GM21528 (cell line): ENCODE measurements at regions not wholly inside any gene's neighbourhood (a gene's known extent, or its start where the extent isn't known, plus 50 kb on each side); places are given as distances from the start of the nearest gene placed in this dataset.

ENCODE experiments used
- ATAC-seq: cut with Tn5 transposase; IDR thresholded peaks from one replicate; pipeline ENCODE4 v1.9.1; 2021; ENCODE audit warnings: mild to moderate bottlenecking, moderate library complexity; ENCODE audit not compliant: unreplicated experiment, low FRiP score

DNA sequence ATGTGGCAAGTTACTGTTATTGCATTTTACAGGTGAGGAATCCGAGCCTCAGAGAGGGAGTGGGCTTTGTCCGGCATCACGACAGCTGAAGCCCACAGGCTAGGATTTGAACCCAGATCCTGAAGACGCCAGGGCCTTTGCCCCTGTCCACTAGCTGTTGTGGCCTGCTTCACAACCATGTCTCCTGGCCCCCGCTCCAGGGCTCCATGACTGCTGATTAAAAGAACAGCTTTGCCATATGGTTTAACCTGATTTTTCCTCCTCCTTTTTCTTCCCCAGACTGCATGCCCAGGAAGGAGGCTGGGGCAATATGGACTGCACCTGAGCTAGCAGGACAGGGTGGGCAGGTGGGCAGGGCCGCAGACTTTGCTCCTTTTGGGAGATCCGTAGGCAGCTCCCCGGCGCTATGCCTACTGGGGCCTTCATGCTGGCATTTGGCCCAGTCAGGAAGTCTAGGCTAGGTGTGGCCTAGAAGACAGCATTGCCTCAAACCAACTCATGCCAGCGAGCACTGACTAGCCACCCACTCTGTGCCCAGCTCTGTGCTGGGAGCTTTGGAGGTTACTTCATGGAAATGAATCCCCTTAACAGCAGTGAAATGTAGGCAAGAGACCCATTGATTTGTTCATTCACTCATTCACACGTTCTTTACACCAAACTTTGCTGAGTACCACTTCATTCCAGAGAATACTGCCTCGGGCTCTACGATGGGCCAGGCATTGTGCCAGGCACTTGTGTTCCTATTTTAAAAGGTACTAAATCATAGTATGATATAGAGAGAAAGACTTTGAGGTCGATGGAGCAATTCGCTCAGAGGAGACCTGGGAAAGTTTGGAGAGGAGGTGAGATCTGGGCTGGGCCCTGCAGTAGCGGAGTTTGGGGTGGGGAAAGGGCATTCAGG lies 94.3 kb upstream of the CPEB4 start:
- ATAC-seq, result no peak

DNA sequence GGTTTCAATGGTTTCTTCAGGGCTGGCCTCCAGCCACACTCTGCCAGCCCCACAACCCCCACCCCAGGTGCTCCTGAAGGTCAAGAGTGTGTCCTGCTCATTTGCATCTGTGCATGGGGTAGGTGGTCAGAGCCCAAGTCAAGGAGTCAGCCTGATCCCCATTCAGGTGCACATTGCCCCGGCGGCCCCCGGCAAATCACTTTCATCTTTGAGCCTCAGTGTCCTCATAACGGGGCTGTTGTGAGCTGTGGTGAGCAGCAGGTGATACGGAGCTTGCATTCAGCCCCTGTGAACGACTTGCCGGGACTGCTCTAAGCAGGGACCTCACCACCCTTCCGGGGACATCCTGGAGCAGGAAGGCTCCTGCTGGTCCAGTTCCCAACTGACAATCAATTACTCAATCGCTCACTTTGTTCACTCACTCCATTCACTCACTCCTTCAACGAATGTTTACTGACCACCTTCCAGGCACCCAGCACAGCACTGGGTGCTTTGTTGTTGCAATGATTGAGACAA lies 93.2 kb upstream of the CPEB4 start:
- ATAC-seq, result no peak

DNA sequence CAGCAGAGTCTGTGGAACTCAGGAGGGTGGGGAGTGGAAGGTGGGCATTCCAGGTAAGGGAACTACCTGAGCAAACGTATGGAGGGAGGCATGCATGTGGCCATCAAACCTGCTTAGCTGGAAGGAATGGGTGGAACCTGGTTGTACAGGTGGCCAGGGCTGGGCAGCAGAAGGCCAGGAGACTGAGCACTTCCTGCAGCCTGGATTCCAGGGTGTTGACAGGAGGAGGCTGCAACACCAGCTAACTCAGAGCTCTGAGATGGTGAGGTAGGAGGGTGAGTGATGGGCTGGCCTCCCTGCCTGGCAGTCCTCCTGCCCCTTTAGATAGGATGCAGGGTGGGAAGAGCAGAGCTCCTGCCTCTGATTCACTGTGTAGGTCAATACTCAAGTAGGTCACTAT lies 92.5 kb upstream of the CPEB4 start:
- no peak for ATAC-seq

DNA sequence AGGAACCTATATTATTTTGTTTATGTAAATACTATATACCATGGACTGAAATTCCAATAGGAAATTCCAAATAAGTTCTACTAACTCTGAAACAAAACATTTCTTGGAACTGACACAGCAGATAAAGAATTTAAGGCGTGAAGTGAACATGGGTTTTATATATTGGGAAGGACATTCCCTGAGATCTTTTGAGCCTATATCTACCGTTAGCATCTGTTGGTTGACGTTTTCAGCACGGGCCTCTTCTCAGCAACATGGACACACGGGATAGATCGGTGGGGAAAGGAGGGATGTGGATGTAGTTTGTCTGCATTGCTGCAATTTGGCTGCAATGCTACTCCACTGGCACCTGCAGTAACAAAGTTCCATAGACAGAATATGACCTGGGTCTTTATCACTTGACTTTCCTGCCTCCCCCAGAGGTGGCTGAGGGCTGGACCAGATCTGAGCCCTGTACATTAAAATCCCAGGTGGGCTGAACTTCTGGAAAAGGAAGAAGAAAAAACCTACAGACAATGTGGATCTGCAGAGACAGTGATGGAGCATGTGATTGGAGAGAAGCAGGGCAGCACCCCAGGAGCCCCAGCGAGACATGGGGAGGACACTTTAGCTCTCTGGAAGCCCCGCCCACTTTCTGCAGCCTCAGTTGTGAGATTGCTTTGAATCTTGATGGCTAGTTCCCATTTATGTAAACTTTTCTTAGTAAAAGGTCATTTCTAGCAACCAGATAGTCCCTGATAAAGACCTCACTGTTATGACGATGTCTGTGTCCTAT lies 91.2 kb upstream of the CPEB4 start:
- no peak for ATAC-seq

DNA sequence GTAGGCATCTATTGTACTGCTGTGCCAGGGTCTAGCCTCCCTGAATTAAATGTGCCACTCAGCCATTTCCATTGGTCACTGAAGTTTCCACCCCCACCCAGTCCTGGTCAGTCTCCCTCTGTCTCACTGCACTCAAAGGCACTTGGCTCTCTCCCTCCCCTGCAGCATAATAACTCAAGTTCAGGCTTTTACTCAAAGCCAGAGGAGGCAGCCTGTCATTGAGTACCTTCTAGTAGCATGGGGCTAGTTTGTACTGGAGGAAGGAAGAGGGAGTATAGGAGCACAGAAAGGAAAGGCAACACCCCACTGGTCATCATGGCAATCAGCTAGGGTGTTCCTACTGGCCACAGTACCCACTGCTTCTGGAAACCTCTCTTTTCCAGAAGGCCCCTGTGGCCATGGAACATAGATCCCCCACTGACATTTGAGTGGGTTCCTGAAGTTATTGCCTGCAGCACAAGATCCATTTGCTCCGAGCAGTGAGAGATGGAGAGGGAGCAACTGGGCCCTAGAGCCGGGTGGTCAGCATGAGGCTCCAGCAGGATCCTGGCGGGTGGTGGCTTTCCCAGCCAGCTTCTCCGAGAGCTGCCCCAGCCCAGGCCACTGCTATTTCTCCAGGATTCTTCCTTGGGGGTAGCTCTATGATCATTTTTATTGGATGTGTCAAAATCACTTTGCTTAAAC lies 89.9 kb upstream of the CPEB4 start:
- no peak for ATAC-seq

DNA sequence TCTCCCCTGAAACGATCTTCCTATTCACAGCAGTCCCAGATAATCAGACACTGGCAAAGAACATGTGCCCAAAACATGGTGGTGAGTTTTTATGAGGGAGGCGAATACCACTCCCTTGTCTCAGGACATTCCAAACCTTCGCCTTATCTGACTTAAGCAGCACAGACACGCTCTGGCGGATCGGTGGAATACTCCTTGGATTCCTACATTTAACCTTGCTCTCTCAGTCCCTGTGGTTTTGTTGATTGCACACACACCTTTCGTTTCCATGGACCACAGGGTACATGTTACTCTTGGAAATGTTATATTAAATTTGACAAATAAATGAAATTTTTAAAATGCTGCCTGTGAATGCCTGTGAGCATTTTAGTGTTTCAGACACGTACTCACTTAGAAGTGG lies 87.8 kb upstream of the CPEB4 start:
- no peak for ATAC-seq

DNA sequence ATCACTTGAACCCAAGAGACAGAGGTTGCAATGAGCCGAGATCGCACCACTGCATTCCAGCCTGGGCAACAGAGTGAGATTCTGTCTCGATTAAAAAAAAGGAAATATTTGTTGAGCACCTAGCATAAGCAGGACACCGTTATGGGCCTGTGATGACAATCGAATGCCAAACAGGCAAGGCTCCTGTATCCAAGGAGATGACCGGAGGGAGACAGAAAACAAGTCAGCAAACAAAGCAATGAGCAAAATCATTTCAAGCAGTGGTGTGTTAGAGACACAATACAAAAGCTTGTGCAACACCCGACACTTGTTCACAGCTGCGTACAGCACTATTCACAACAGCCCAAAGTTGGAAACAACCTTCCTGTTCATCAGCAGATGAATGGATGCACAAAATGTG lies 87.1 kb upstream of the CPEB4 start:
- ATAC-seq, result no peak

DNA sequence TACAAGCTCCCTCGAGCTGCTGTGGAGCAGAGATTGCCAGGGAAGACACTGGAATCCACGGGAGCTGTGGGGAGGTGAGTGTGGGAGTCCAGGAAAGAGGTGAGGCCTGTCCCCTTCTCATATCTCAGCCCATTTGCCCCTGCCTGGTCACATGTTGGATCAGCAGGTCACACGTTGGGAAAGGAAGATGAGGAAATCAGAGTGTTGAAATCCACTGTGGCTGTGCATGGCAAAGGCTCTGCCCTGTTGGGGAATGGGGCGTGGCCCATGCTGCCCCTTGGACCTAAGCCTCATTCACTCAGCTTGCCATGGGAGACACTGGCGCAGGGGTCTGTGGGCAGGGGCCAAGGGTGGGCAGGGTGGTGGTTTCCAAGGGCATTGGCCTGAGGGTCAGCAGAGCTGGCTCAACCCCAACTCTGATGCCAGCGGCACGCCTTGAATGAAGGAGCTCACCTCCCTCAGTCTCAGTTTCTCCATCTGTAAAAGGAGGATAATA lies 85.4 kb upstream of the CPEB4 start:
- no peak for ATAC-seq

DNA sequence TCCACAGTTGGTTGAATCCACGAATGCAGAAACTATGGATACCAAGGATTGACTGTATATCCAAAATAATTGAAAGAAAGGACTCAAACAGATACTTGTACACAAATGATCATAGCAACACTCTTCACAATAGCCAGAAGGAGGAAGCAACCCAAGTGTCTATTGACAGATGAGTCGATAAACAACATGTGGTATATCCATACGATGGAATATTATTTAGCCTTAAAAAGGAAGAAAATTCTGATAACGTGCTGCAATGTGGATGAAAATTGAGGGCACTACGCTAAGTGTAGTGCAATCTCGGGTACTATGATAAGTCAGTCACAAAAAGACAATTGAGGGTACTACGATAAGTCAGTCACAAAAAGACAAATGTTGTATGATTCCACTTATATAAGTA lies 83.6 kb upstream of the CPEB4 start:
- ATAC-seq, result no peak

DNA sequence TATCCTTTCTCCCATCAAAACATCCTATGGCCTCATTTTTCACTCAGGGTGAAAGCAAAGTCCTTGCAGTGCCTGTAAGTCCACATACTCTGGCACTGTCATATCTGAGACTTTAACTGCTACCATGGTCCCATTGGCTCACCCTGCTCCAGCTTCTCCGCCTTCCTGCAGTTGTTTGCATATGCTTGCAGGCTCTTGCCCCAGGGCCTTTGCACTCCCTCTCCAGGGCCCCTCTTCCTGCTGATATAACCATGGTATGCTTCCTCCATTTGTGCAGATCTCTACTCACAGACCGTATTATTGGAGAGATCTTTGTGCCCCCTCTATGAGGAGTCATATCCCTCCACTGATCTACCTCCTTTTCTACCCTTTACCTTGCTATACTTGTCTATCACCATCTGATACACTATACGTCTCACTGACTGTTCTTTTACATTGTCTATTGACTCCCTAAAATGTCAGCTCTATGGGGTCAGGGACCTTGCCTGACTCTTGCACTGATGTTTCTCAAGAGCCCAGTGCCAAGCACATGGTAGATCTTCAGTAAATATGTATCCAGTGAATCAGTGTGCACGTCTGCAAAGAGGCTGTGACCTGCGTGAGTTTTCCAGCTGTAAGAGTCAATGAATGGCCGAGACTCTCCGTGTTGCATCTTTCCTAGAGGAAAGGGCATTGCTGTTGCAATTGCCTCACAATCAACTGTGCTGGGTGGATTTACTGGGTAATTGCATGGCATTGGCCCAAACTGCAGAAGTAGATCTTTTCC lies 81.7 kb upstream of the CPEB4 start:
- no peak for ATAC-seq

DNA sequence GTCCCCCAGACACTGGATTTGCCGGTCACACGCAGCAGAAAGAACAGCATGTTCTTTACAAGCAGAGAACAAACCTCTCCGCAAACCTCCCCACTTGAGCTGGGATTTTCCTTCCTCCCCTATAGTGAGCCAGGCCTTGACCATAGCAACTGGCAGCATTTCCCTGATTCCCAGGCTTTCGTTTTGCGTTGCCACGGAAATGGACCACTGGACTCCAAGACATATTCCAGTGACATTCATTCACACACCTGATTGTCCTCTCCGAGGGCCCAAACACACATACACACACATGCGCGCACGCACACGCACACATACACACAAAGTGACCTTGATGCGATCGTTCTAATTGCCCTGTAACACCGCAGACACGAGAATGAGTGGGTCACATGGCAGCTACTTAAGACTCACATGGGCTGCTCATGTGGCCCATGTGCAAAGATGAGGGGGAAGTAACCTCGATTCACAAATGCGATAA lies 80.9 kb upstream of the CPEB4 start:
- no peak for ATAC-seq

DNA sequence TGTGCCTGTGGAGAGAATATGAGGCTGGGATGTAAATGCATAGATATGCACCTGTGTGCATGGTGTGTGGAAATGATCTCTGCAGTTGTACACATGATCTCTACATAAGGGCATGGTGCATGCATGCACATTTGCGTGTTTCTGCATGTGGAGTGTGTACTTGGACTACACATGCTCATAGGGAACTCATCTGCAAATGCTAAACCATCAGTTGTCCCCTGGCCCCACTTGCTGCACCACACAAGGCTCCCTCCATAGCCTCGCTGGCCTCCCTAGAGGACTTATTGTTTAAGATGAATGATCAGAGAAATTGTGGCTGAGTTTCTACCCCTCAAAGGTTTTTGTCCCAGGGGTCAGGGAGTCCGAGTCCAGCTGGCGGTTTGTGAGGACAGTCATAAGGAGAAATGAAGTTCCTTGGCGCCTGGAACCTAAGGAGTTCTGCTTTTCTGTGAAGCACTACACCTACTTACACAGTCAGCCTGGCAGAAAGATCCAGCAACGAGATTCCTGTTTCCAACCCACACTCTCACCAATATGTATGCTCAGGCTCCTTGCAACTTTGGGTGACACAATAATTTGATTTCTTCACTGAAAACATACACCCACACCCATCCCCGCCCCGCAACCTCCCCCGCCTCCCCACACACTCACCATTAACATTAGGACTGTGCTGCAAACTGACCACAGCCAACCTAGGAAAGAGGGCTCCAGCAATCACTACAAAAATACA lies 79.9 kb upstream of the CPEB4 start:
- no peak for ATAC-seq

DNA sequence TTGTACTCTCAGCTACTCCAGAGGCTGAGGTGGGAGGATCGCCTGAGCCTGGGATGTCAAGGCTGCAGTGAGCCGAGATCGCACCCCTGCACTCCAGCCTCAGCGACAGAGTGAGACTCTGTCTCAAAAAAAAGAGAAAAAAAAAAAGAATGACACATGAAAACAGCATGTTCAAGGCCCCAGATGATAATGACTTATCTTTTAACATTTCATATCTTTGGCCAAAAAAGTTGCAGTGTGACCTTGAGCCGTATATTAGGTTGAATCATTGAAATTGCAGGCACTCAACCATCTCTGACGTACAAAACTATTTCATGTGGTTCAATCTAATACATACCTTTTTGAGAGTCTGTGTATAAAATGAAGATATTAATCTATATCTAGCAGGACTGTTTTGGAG lies 79.1 kb upstream of the CPEB4 start:
- no peak for ATAC-seq

DNA sequence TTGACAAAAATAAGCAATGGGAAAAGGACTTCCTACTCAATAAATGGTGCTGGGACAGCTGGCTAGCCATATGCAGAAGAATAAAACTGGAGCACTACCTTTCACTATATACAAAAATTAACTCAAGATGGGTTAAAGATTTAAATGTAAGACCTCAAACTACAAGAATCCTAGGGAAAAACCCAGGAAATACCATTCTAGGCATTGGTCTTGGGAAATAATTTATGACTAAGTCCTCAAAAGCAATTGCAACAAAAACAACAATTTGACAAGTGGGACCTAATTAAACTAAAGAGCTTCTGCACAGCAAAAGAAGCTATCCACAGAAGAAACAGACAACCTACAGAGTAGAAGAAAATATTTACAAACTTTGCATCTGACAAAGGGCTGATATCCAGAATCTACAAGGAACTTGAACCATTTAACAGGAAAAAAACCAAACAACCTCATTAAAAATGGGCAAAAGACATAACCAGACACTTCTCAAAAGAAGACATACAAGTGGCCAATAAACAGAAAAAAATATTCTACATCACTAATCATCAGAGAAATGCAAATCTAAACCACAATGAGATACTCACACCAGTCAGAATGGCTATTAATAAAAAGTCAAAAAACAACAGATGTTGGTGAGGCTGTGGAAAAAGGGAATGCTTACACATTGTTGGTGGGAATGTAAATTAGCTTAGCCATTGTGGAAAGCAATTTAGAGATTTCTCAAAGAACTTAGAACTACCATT lies 75.2 kb upstream of the CPEB4 start:
- ATAC-seq, result no peak

DNA sequence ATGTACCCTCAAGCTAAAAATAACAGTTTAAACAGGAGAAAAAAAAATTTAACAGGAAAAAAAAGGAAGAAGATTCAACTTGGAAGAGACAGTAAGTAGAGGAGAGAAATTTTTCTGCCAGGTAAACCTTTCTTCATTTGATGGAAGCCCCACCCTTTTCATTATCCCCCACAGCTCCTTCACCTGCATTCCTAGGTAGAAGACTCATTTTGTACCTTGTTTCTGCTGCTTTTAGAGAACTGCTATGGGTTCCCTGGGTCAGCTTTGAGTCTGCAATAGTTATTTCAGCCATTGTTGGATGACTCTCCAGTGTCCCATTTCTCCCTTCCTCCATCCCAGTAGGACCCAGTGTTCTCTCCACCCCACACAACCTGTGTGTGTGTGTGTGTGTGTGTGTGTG lies 74.1 kb upstream of the CPEB4 start:
- ATAC-seq, result no peak

DNA sequence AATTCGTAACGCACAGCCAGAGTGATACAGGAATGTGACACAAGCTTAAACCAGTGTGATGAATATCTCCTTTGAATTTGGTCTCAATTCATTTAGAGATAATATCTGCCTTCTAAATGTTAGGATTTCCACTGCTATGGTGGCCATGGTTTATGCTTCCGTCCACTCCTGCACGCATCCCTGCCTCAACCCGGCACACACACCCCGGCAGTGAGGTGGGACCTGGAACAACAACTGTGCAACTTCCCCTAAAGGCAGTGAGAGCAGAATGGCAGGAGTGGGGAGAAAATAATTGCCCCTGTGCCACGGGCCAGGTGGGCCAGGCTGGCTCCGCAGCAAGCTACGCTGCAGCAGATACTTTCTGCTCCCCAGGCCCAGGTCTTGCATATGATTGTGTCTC lies 72.6 kb upstream of the CPEB4 start:
- ATAC-seq, result no peak

DNA sequence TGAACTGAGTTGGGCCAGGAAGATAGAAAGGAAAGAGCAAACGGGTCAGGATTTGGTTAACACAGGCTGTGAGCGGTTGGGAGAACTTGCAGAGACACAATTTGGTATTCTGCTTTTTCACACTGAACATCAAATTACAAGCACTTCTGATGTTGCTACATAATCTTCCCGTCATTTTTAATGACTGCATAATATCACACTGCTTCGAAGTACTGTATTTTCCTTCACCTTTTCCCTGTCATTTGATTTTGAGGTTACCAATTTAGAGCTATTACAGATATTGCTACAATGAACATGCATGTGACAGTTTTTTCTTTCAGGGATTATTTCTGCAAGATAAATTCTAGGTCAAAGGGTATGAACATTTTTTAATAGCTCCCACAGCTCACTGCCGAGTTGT lies 71.4 kb upstream of the CPEB4 start:
- ATAC-seq, result no peak

DNA sequence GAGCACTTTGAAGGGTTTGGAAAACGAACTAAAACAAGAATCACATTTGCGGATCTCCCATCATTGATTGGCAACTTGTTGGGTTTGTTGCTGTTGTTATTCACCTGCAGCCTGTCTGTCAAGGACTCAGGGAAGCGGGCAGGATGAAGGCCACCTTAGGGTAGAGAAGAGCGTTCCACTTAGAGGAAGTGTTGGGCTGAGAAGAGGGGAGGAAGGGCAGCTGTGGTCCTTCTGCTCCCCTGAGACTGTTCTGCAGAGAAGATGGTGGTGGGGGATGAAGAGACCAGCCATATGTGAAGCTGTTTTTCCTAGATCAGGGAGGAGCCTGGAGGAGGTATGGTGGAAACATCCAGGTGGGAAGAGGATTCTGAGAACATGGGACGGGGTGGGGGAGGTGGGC lies 70.6 kb upstream of the CPEB4 start:
- ATAC-seq, result no peak

DNA sequence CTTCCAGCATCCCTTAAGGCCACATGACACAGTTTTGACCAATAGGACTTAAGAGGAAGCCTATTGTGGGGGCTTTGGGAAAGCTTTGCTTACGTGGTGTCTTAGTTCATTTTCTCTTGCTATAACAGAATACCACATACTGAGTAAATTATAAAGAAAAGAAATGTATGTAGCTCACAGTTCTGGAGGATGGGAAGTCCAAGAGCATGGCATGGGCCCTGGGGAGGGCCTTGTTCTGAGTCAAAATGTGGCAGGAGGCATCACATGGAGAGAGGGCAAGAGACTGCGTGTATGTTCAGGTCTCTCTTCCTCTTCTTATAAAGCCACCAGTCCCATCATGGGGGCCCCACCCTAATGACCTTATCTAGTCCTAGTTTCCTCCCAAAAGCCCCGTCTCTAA lies 68.6 kb upstream of the CPEB4 start:
- ATAC-seq, result no peak
